Activated T-cell treated with anti-CD3 and anti-CD28 coated beads, Interleukin-2, amount 50 U/mL, for 48 hours (primary cell): ENCODE measurements at regions not wholly inside any gene's neighbourhood (a gene's known extent, or its start where the extent isn't known, plus 50 kb on each side); places are given as distances from the start of the nearest gene placed in this dataset.

Source experiments
- DNase-seq, 2 experiments: peaks; one replicate each; pipeline ENCODE4 v3.0.0-alpha.2; 2020

DNA sequence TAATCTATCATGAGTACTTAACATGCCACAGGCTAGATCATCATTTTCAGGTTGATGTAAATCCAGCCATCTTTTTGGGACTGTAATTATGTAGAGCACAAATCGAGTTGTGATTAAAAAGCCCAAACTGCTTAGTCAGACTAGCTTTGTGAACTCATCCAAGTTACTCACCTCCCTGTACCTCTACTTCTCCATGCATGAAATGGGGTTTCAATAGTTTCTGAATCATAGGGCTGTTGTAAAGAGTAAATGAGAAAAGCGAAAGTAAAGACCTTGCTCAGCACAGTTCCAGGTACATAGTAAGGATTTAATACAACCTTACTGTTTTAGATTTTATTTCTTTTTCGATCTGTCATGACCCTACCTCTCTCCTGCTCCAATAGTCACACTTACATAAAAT is 85.6 kb upstream of the GAP43 start:
- no peak for DNase-seq

DNA sequence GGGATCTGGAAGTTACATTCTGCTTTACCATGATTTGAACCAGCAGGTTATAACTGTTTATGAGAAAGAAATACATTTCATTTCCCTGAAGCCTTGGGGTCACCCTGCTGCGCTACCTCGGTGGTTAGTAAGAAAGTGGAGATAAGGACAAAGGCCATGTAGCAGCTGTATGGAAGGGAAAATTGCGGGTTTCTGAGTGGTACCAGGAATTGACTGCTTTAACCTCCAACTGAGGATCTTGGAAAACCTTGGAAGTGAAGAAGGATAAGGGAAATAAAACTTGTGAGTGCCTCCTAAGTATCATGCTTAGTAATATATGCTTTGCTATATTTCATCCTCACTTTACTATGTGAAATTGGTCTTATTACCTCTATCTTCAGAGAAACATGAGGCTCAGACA is 76.1 kb upstream of the GAP43 start:
- no peak for DNase-seq

DNA sequence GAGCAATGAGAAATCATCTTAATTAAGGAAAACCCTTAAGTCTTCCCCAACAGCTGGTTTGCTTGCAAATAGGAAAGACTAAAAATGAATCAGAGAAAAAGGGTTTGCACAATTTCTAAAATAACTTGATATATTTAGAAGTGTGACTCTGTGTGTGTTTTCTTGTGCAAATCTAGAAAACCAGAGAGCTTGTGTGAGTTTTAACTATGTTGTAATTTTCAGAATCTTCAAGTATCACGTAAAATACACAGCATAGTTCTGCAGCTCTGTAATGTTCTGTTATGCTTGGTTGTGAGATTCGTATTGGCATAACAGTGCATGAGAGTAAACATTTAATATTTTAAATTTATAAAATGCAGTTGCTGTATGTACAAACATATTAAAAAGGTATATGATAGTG is 74.7 kb upstream of the GAP43 start:
- DNase-seq, result no peak

DNA sequence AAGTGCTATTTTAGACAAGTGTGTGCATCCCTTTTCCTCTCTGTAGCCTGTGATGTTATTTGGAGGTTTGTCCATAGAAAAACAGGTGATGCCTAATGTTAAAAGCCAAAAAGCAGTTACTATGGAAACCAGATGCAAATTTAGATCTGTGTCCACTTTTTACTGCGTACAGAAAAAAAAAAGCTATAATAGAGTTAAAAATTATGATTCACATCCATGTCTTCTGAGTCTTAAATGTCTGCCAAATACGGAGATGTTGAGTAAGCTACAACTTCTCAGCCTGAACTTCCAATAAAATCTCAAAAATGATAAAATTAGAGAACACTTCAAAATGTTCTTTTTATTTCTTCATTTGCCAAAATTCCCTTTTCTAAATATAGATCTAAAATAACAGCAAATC is 74.2 kb upstream of the GAP43 start:
- no peak for DNase-seq

GRCh38 chr3:115550285-115550761 is 73.0 kb upstream of the GAP43 start:
- DNase-seq, result no peak

DNA sequence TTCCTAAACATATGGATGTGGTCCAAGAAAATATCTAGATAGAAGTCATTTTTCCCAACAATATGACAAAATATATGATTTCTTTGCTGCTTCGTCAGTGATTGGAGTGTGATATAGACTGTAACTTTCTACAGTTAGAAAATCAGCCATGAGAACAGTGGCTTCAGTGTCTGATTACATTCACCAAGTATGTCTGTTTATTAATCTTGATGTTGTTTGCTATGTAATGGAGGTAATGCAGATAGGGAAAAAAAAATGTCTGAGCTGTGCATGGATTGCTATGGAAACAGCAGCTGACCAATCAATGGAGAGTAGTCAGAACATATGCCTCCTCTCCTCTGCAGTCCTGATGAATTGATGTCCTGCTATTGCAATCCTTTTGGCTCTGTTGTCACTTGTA is 72.3 kb upstream of the GAP43 start:
- no peak for DNase-seq

- no peak for DNase-seq
These were observed 71.3 kb upstream of the GAP43 start for GRCh38 chr3:115552007-115552406.

GRCh38 chr3:115553796-115554486 is 69.4 kb upstream of the GAP43 start:
- DNase-seq, result no peak

- DNase-seq, result no peak
These were observed 68.9 kb upstream of the GAP43 start for GRCh38 chr3:115554487-115554807.

- no peak for DNase-seq
These were observed 60.6 kb upstream of the GAP43 start for GRCh38 chr3:115562636-115563267.

DNA sequence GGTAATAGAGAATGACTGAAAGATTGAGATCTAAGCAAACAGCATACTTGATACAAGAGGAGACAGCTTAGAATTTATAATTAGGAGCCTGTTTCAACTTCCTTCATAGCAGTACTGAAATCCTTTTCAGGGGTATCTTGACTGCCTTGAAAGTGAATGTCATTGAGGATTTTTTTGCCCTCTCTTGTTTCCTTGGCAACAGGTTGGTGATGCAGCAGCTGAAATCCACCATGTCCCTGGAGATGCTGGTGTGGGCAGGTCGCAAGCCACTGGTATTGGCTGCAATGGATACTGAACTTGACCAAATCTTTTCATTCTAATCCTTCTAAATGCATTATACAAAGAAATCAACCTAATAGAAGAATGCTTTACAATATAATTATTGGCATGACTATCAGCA is 59.3 kb upstream of the GAP43 start:
- no peak for DNase-seq

- no peak for DNase-seq
These were observed 51.9 kb upstream of the GAP43 start for GRCh38 chr3:115571413-115571812.
